ENCODE measurements at regions not wholly inside any gene's neighbourhood (a gene's known extent, or its start where the extent isn't known, plus 50 kb on each side); places are given as distances from the start of the nearest gene placed in this dataset.

- no peak overlapping the region for H3K4me3 ChIP-seq (replicated peaks; ENCODE audit: low read depth, low read length)
- no peak for DNase-seq (ENCODE audit: low read depth)
- no peak for TF ChIP-seq CTCF (IDR thresholded peaks at IDR 0.05; ENCODE audit: low read length, missing control alignments)
Measured at GRCh38 chr6:56854086-56854485, 100.8 kb upstream of the BEND6 start.

- no peak for DNase-seq (ENCODE audit: low read depth)
- H3K4me3 ChIP-seq (replicated peaks; ENCODE audit: low read depth, low read length), result no peak overlapping the region
- TF ChIP-seq CTCF (IDR thresholded peaks at IDR 0.05; ENCODE audit: low read length, missing control alignments), result no peak
Measured at GRCh38 chr6:56853541-56853940, 101.4 kb upstream of the BEND6 start.

GRCh38 chr6:56852260-56853010 lies 102.5 kb upstream of the BEND6 start:
- no peak overlapping the region for H3K4me3 ChIP-seq (replicated peaks; ENCODE audit: low read depth, low read length)
- no peak for DNase-seq (ENCODE audit: low read depth)
- TF ChIP-seq CTCF (IDR thresholded peaks at IDR 0.05; ENCODE audit: low read length, missing control alignments), result no peak

- DNase-seq (ENCODE audit: low read depth), result peak; percentile 91
- H3K4me3 ChIP-seq (replicated peaks; ENCODE audit: low read depth, low read length), result peak overlapping the region; percentile 67
- TF ChIP-seq CTCF (IDR thresholded peaks at IDR 0.05; ENCODE audit: low read length, missing control alignments), result peak; percentile 62
Measured at GRCh38 chr6:56851541-56852259, 103.2 kb upstream of the BEND6 start.

- peak overlapping the region; percentile 67 for H3K4me3 ChIP-seq (replicated peaks; ENCODE audit: low read depth, low read length)
- DNase-seq (ENCODE audit: low read depth), result peak; percentile 37
- TF ChIP-seq CTCF (IDR thresholded peaks at IDR 0.05; ENCODE audit: low read length, missing control alignments), result no peak
Measured at GRCh38 chr6:56851074-56851473, 103.8 kb upstream of the BEND6 start.

- H3K4me3 ChIP-seq (replicated peaks; ENCODE audit: low read depth, low read length), result peak overlapping the region; percentile 67
- TF ChIP-seq CTCF (IDR thresholded peaks at IDR 0.05; ENCODE audit: low read length, missing control alignments), result no peak
- DNase-seq (ENCODE audit: low read depth), result no peak
Measured at GRCh38 chr6:56850626-56851025, 104.3 kb upstream of the BEND6 start.

All from fibroblast of pulmonary artery (primary cell).